ENCODE measurements at regions not wholly inside any gene's neighbourhood (a gene's known extent, or its start where the extent isn't known, plus 50 kb on each side); places are given as distances from the start of the nearest gene placed in this dataset.
A peak's percentile ranks its signal among the peaks of the same experiment; 100 is the strongest.
"Not testable (repeated sequence)": the region's sequence is repeated elsewhere in the genome, so short reads cannot be mapped to it uniquely, and the experiment has no call there.

DNA sequence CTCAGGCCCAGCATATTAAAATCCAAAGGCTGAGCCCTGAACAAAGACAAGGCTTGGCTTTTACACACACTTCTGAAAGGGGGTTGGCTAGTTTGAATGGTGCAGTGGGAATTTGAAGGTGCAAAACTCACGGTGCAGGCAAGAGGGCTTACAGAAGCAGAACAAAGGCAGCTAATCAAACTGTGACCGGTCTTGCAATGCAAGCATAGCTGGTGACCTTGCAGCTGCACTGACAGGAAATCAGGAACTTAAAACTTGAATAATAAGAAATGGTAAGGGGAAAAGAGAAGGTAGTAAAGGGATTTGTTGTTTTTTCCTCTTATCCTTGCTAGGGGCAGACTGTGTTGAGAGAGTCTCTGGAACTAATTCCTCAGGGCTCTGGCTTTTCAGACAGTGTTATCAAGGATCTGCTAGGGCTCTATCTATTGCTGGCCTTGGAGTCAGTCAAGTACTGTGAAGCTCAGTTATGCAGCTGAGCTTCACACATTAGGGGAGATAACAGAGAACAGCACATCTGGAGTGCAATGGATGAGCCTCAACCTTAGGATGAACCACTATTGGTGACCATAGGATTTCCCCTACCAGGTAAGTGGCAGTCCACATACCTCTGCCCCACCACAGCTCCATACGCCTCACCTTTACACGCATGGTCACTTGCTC, 97.6 kb downstream of the PPIAL4G start:
- no peak for ATAC-seq

DNA sequence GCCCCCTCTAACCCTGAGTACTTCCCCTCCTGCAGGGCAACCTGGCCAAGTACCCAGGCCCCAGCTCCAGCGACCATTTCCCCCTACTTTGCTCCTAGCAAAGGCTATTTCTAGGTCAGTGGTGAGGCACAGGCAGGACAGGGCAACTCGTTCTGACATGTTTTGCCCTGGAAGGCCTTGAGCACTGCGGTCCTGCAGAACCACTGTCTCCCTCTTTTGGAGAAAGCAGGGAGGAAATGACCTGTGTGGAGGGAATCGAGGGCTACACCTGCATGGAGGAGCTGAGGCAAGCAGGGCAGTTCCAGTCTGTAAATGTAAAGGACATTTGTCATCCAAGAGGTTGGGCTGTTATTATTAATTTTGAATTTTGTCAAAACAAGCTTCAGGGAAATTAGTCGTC, 99.1 kb downstream of the PPIAL4G start:
- no peak for ATAC-seq

DNA sequence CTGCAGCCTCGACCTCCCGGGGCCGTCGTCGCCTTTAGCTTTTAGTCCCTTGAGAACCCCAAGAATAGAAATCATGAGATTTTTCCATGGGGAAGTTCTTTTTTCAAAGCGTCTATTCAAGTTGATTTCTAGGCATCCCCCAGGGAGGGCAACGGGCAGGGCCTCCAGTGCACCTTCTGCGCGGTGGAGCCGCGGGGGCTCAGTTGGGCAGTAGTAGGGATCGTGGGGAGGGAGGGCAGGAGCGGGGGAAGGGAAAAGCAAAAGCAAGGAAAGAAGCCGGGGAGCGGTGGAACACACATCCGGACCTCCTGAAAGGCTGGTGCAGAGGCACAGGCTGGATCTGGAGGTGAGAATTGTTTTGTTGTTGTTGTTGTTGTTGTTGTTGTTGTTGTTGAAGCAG, 103.4 kb downstream of the PPIAL4G start:
- ATAC-seq = no peak

GRCh38 chr1:148379170-148379500, 104.0 kb downstream of the PPIAL4G start:
- no peak for ATAC-seq

- ATAC-seq = not testable (repeated sequence)
Observed at GRCh38 chr1:148377992-148378391, 105.1 kb downstream of the PPIAL4G start.

DNA sequence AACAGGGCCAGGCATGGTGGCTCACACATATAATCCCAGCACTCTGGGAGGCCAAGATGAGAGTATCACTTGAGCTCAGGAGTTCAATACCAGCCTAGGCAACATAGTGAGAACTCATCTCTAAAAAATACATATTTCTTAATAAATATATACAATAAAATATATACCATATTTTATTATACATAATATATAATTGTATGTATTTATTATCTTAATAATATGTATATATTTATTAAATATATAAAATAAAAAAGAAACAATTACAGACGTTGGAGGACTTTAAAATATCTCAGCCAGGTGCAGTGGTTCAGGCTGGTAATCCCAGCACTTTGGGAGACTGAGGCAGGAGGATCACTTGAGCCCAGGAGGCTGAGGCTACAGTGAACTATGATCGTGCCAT, 106.1 kb downstream of the PPIAL4G start:
- not testable (repeated sequence) for ATAC-seq

DNA sequence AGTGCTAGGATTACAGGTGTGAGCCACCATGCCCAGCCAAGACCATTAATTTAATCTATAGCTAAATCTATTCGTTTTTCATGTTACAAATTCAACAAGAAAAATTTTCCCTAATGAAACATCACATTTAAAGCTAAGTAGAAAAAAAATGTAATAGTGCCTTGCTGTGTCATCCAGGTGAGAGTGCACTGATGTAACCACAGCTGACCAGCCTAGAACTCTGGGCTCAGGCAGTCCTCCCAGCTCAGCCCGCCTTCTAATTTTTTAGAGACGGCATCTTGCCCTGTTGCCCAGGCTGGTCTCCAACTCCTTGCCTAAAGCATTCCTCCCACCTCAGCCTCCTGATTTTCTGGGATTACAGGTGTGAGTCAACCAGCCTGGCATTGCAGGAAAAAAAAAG, 109.0 kb downstream of the PPIAL4G start:
- no peak for ATAC-seq

GRCh38 chr1:148373192-148373925, 109.7 kb downstream of the PPIAL4G start:
- ATAC-seq = no peak

- ATAC-seq = peak; percentile 83 to 87
Observed at GRCh38 chr1:148372731-148373130, 110.4 kb downstream of the PPIAL4G start.

- peak in 1 of 2 donors; percentile 7 for ATAC-seq
Observed at GRCh38 chr1:148372051-148372726, 110.9 kb downstream of the PPIAL4G start.

GRCh38 chr1:148371551-148371994, 111.5 kb downstream of the PPIAL4G start:
- ATAC-seq = peak; percentile 82 to 84

- ATAC-seq = not testable (repeated sequence)
Observed at GRCh38 chr1:148370661-148371060, 112.4 kb downstream of the PPIAL4G start.

GRCh38 chr1:148367596-148367995, 115.5 kb downstream of the PPIAL4G start:
- ATAC-seq = no peak

- ATAC-seq = not testable (repeated sequence)
Observed at GRCh38 chr1:148366136-148366753, 116.9 kb downstream of the PPIAL4G start.

- peak; percentile 80 for ATAC-seq
Observed at GRCh38 chr1:148365151-148365550, 118.0 kb downstream of the PPIAL4G start.

DNA sequence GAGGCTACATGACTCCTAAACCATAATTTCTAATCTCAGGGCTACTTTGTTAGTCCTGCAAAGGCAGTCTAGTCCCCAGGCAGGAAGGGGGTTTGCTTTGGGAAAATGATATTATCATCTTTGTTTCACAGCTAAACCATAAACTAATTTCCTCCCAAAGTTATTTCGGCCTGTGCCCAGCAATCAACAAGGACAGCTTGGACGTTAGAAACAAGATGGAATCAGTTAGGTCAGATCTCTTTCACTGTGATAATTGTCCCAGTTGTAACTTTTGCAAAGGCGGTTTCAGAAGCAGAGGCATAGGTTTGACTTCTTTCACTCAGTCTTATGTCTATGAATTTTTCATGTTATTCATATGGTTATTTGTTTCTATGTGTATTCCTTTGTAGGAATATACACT, 119.1 kb downstream of the PPIAL4G start:
- ATAC-seq = not testable (repeated sequence)

- peak; percentile 67 to 68 for ATAC-seq
Observed at GRCh38 chr1:148363439-148363810, 119.7 kb downstream of the PPIAL4G start.

GRCh38 chr1:148362626-148363438, 120.3 kb downstream of the PPIAL4G start:
- ATAC-seq = peak; percentile 24 to 49

DNA sequence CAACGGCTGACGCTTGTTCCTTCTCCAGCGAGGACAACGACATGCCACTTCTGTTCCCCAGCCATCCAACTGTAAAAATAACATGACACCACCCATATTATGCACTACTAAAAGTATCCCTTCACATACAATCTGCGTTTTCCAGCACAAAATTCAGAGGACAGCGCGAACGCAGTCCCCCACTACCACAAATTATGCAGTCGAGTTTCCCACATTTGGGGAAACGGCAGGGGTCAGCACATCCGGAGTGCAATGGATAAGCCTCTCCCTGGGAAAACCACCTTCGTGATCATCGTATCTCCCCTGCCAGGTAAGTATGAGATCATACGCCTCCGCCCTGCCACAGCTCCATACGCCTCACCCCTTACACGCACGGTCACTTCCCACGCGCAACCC, 120.9 kb downstream of the PPIAL4G start:
- peak; percentile 24 to 30 for ATAC-seq

- peak in 1 of 2 donors; percentile 1 for ATAC-seq
Observed at GRCh38 chr1:148361427-148362215, 121.5 kb downstream of the PPIAL4G start.

DNA sequence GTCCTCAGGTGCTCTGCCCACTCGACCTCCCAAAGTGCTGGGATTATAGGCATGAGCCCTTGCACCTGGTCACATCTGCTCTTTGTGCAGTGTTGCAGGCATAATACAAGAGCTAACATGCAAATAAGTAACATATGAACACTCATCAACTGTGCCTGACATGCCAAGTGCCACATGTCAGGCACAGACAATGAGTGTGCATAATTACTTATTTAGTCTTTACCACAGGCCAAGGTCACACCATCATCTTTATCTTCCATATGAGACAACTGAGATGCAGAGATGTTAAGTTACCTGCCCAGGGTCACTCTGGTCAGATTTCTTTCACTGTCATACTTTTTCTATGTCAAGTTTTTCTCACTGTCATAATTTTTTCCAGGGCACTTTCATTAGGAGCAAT, 126.1 kb downstream of the PPIAL4G start:
- no peak for ATAC-seq

GRCh38 chr1:148355976-148356375, 127.1 kb downstream of the PPIAL4G start:
- no peak for ATAC-seq

All from activated CD4-positive, CD25-positive, alpha-beta regulatory T cell treated with anti-CD3 and anti-CD28 coated beads, Interleukin-2, amount 50 U/mL, for 24 hours (primary cell).